ENCODE measurements at regions not wholly inside any gene's neighbourhood (a gene's known extent, or its start where the extent isn't known, plus 50 kb on each side); places are given as distances from the start of the nearest gene placed in this dataset.

- no peak for DNase-seq (ENCODE audit: low read depth)
- no peak for TF ChIP-seq CTCF (IDR thresholded peaks at IDR 0.05; ENCODE audit: insufficient read depth, low read depth, low read length, missing control alignments)
- H3K4me3 ChIP-seq (ENCODE audit: low read length): no peak overlapping the region
These were observed 562.8 kb downstream of the ADCYAP1 start for GRCh38 chr18:1467461-1467964.

GRCh38 chr18:1468550-1468949 is 563.9 kb downstream of the ADCYAP1 start:
- no peak overlapping the region for H3K4me3 ChIP-seq (ENCODE audit: low read length)
- TF ChIP-seq CTCF (IDR thresholded peaks at IDR 0.05; ENCODE audit: insufficient read depth, low read depth, low read length, missing control alignments): no peak
- no peak for DNase-seq (ENCODE audit: low read depth)

GRCh38 chr18:1475867-1476266 is 571.2 kb downstream of the ADCYAP1 start:
- DNase-seq (ENCODE audit: low read depth): no peak
- no peak for TF ChIP-seq CTCF (IDR thresholded peaks at IDR 0.05; ENCODE audit: insufficient read depth, low read depth, low read length, missing control alignments)
- H3K4me3 ChIP-seq (ENCODE audit: low read length): no peak overlapping the region

GRCh38 chr18:1480309-1480708 is 575.6 kb downstream of the ADCYAP1 start:
- no peak overlapping the region for H3K4me3 ChIP-seq (ENCODE audit: low read length)
- no peak for TF ChIP-seq CTCF (IDR thresholded peaks at IDR 0.05; ENCODE audit: insufficient read depth, low read depth, low read length, missing control alignments)
- no peak for DNase-seq (ENCODE audit: low read depth)

GRCh38 chr18:1481577-1481976 is 576.9 kb downstream of the ADCYAP1 start:
- no peak for DNase-seq (ENCODE audit: low read depth)
- TF ChIP-seq CTCF (IDR thresholded peaks at IDR 0.05; ENCODE audit: insufficient read depth, low read depth, low read length, missing control alignments): no peak
- no peak overlapping the region for H3K4me3 ChIP-seq (ENCODE audit: low read length)

- no peak for TF ChIP-seq CTCF (IDR thresholded peaks at IDR 0.05; ENCODE audit: insufficient read depth, low read depth, low read length, missing control alignments)
- peak; percentile 15 for DNase-seq (ENCODE audit: low read depth)
- H3K4me3 ChIP-seq (ENCODE audit: low read length): no peak overlapping the region
These were observed 578.7 kb downstream of the ADCYAP1 start for GRCh38 chr18:1483385-1483784.

- TF ChIP-seq CTCF (IDR thresholded peaks at IDR 0.05; ENCODE audit: insufficient read depth, low read depth, low read length, missing control alignments): no peak
- no peak for DNase-seq (ENCODE audit: low read depth)
- no peak overlapping the region for H3K4me3 ChIP-seq (ENCODE audit: low read length)
These were observed 582.8 kb downstream of the ADCYAP1 start for GRCh38 chr18:1487457-1487856.
